ENCODE measurements at regions not wholly inside any gene's neighbourhood (a gene's known extent, or its start where the extent isn't known, plus 50 kb on each side); places are given as distances from the start of the nearest gene placed in this dataset.

- no peak for TF ChIP-seq EZH2phosphoT487 (conservative IDR thresholded peaks at IDR 0.05; ENCODE audit: low read length)
- TF ChIP-seq, protein P1, sequence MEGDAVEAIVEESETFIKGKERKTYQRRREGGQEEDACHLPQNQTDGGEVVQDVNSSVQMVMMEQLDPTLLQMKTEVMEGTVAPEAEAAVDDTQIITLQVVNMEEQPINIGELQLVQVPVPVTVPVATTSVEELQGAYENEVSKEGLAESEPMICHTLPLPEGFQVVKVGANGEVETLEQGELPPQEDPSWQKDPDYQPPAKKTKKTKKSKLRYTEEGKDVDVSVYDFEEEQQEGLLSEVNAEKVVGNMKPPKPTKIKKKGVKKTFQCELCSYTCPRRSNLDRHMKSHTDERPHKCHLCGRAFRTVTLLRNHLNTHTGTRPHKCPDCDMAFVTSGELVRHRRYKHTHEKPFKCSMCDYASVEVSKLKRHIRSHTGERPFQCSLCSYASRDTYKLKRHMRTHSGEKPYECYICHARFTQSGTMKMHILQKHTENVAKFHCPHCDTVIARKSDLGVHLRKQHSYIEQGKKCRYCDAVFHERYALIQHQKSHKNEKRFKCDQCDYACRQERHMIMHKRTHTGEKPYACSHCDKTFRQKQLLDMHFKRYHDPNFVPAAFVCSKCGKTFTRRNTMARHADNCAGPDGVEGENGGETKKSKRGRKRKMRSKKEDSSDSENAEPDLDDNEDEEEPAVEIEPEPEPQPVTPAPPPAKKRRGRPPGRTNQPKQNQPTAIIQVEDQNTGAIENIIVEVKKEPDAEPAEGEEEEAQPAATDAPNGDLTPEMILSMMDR (IDR thresholded peaks at IDR 0.05; ENCODE audit: insufficient read depth, low read length, poor library complexity, severe bottlenecking): no peak
- no peak overlapping the region for H3K4me3 ChIP-seq (ENCODE audit: insufficient read depth, low read length, poor library complexity, severe bottlenecking)
- H3K9me3 ChIP-seq (ENCODE audit: insufficient read depth, low read length): no peaks in the 10 kb centered on the region
- no peaks in the 10 kb centered on the region for H3K79me2 ChIP-seq (ENCODE audit: insufficient read depth, low read length)
- no peaks in the 10 kb centered on the region for H3K27me3 ChIP-seq (ENCODE audit: low read length)
- H3K4me2 ChIP-seq (ENCODE audit: low read depth, low read length, poor library complexity, severe bottlenecking): no peak overlapping the region
- no peaks in the 10 kb centered on the region for H4K20me1 ChIP-seq (ENCODE audit: low read depth, low read length)
- no peak overlapping the region for H3K9ac ChIP-seq (ENCODE audit: low read length)
- H3F3A ChIP-seq (ENCODE audit: insufficient read depth): no peaks in the 10 kb centered on the region
- no peak overlapping the region for H2AFZ ChIP-seq (ENCODE audit: low read depth, low read length, severe bottlenecking)
- no peaks in the 10 kb centered on the region for H3K9me2 ChIP-seq (replicated peaks; ENCODE audit: insufficient read depth, low read length)
- no peaks in the 10 kb centered on the region for H3K36me3 ChIP-seq (ENCODE audit: low read length)
- no peak overlapping the region for H3K27ac ChIP-seq (ENCODE audit: low read depth, low read length)
These were observed 134.8 kb upstream of the UST start for GRCh38 chr6:148612043-148612442.

DNA sequence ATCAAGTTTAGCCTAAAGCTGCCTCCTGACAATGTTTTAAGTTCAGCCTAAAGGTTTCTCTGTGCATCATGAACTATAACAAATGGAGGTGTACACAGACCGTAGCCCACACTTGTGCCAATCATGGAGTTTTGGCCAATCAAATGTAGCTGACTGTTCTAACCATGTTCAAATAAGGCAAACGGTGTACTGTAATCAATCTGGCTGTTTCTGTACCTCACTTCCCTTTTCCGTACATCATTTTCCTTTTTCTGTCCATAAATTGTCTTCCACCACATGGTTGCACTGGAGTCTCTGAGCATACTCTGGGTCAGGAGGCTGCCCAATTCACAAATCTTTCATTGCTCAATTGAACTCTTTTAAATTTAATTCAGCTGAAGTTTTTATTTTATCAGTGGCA is 132.2 kb upstream of the UST start:
- Histone ChIP-seq H3K27ac (ENCODE audit: low read depth, low read length) (no peak overlapping the region), H3F3A (ENCODE audit: insufficient read depth) (no peaks in the 10 kb centered on the region), H3K79me2 (ENCODE audit: insufficient read depth, low read length) (no peaks in the 10 kb centered on the region), H3K36me3 (ENCODE audit: low read length) (no peaks in the 10 kb centered on the region), H3K9ac (ENCODE audit: low read length) (no peak overlapping the region), H3K27me3 (ENCODE audit: low read length) (no peaks in the 10 kb centered on the region), H2AFZ (ENCODE audit: low read depth, low read length, severe bottlenecking) (no peak overlapping the region), H3K4me3 (ENCODE audit: insufficient read depth, low read length, poor library complexity, severe bottlenecking) (no peak overlapping the region), H3K9me2 (replicated peaks; ENCODE audit: insufficient read depth, low read length) (no peaks in the 10 kb centered on the region), H4K20me1 (ENCODE audit: low read depth, low read length) (no peaks in the 10 kb centered on the region), H3K9me3 (ENCODE audit: insufficient read depth, low read length) (no peaks in the 10 kb centered on the region), H3K4me2 (ENCODE audit: low read depth, low read length, poor library complexity, severe bottlenecking) (no peak overlapping the region)
- no peak for TF ChIP-seq EZH2phosphoT487 (conservative IDR thresholded peaks at IDR 0.05; ENCODE audit: low read length)
- TF ChIP-seq, protein P1 (IDR thresholded peaks at IDR 0.05; ENCODE audit: insufficient read depth, low read length, poor library complexity, severe bottlenecking): no peak

DNA sequence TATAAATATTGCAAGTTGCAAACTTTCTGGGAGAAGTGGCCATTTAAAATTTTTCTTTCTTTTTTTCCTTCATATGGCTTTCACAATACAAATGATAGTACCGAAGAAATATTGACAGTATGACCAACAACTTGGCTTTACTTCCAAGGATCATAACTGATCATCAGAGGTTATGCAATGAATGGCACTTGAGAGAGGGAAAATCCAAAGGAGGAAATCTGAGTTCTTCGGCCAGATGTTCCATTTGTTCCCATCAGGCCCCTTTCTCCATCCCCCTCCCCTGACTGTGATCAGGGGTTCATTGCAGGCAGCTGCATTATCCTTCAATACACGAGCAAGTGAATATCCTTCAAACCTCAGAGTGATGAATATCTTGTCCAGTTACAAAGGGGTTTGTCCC is 130.0 kb upstream of the UST start:
- TF ChIP-seq, protein P1 (IDR thresholded peaks at IDR 0.05; ENCODE audit: insufficient read depth, low read length, poor library complexity, severe bottlenecking): no peak
- TF ChIP-seq EZH2phosphoT487 (conservative IDR thresholded peaks at IDR 0.05; ENCODE audit: low read length): no peak
- Histone ChIP-seq H3K79me2 (ENCODE audit: insufficient read depth, low read length) (no peaks in the 10 kb centered on the region), H3K4me3 (ENCODE audit: insufficient read depth, low read length, poor library complexity, severe bottlenecking) (no peak overlapping the region), H3K9ac (ENCODE audit: low read length) (no peak overlapping the region), H3K9me2 (replicated peaks; ENCODE audit: insufficient read depth, low read length) (no peaks in the 10 kb centered on the region), H3K4me2 (ENCODE audit: low read depth, low read length, poor library complexity, severe bottlenecking) (no peak overlapping the region), H2AFZ (ENCODE audit: low read depth, low read length, severe bottlenecking) (no peak overlapping the region), H3K36me3 (ENCODE audit: low read length) (no peaks in the 10 kb centered on the region), H3K9me3 (ENCODE audit: insufficient read depth, low read length) (no peaks in the 10 kb centered on the region), H3K27me3 (ENCODE audit: low read length) (no peaks in the 10 kb centered on the region), H3F3A (ENCODE audit: insufficient read depth) (no peaks in the 10 kb centered on the region), H3K27ac (ENCODE audit: low read depth, low read length) (no peak overlapping the region), H4K20me1 (ENCODE audit: low read depth, low read length) (no peaks in the 10 kb centered on the region)
